GM13976 (cell line): ENCODE measurements at regions not wholly inside any gene's neighbourhood (a gene's known extent, or its start where the extent isn't known, plus 50 kb on each side); places are given as distances from the start of the nearest gene placed in this dataset.

Source experiments
- DNase-seq: peaks from one replicate; pipeline ENCODE4 v3.0.0; 2012; ENCODE audit warnings: low spot score
- CTCF ChIP-seq: IDR thresholded peaks from 2 replicates; pipeline ENCODE4 v1.5.1; 2012; ENCODE audit warnings: borderline replicate concordance, mild to moderate bottlenecking; ENCODE audit not compliant: insufficient read depth; ENCODE audit errors: extremely low read depth, missing control alignments, control extremely low read depth
- in situ Hi-C: fragments of 300-500 bp; cut with MboI; formaldehyde crosslinking; loops from one replicate; pipeline ENCODE4 v1.12.0; 2022; ENCODE audit warnings: low sequenced_read_pairs, mixed read lengths, inconsistent platforms; ENCODE audit not compliant: unreplicated experiment

GRCh38 chr7:12847001-12847400, 159.6 kb downstream of the ARL4A start:
- TF ChIP-seq CTCF: no peak
- DNase-seq: no peak
- in situ Hi-C loops: no loop called here

- TF ChIP-seq CTCF: no peak
- in situ Hi-C loops: no loop called here
These were observed 163.7 kb downstream of the ARL4A start for GRCh38 chr7:12851142-12851541.

GRCh38 chr7:12851841-12852240, 164.4 kb downstream of the ARL4A start:
- no peak for TF ChIP-seq CTCF
- DNase-seq: no peak
- in situ Hi-C loops: no loop called here

More at GRCh38 chr7:12851142-12851541, 163.7 kb downstream of the ARL4A start:
- no peak for DNase-seq

GRCh38 chr7:12855036-12855435, 167.6 kb downstream of the ARL4A start:
- TF ChIP-seq CTCF: no peak
- in situ Hi-C loops: no loop called here
- no peak for DNase-seq

GRCh38 chr7:12859761-12860160, 172.3 kb downstream of the ARL4A start:
- TF ChIP-seq CTCF: no peak
- DNase-seq: no peak
- in situ Hi-C loops: no loop called here

- in situ Hi-C loops: no loop called here
- no peak for DNase-seq
- TF ChIP-seq CTCF: no peak
These were observed 173.6 kb downstream of the ARL4A start for GRCh38 chr7:12861070-12861469.

- in situ Hi-C loops: no loop called here
- TF ChIP-seq CTCF: no peak
- DNase-seq: no peak
These were observed 174.7 kb downstream of the ARL4A start for GRCh38 chr7:12862146-12862545.
